WTC11 (cell line): ENCODE measurements at regions not wholly inside any gene's neighbourhood (a gene's known extent, or its start where the extent isn't known, plus 50 kb on each side); places are given as distances from the start of the nearest gene placed in this dataset.

Experiments used
- ATAC-seq: fragments of 200-7000 bp; cut with Tn5 transposase; 2 replicates; pipeline ENCODE4 v1.10.0; 2021; ENCODE audit warnings: mild to moderate bottlenecking, moderate library complexity
- CTCF ChIA-PET: fragments of 300-600 bp; sonication (Branson Sonifier 250); formaldehyde crosslinking; loops from one replicate; lab custom pipeline; 2021; ENCODE audit warnings: antibody characterized with exemption; lab: Charles Lee
- POLR2A ChIA-PET: fragments of 350-600 bp; sonication (Branson Sonifier 250); formaldehyde crosslinking; loops from one replicate; lab custom pipeline; 2021; ENCODE audit warnings: antibody characterized with exemption; lab: Charles Lee
- DNase-seq: peaks from one replicate; pipeline ENCODE4 v3.0.0; 2021; ENCODE audit warnings: low spot score
- H3K27ac Mint-ChIP-seq: 2 replicates; pipeline ENCODE4 v1.8.0; 2021; ENCODE audit warnings: mixed read lengths
- H3K27me3 Mint-ChIP-seq: 2 replicates; pipeline ENCODE4 v1.8.0; 2021; ENCODE audit warnings: low read depth, mild to moderate bottlenecking, moderate library complexity, mixed read lengths
- H3K36me3 Mint-ChIP-seq: 2 replicates; pipeline ENCODE4 v1.8.0; 2021; ENCODE audit warnings: mixed read lengths
- H3K4me1 Mint-ChIP-seq: 2 replicates; pipeline ENCODE4 v1.8.0; 2022; ENCODE audit warnings: mixed read lengths
- H3K4me3 Mint-ChIP-seq: 2 replicates; pipeline ENCODE4 v1.8.0; 2021; ENCODE audit warnings: mild to moderate bottlenecking, moderate library complexity, mixed read lengths
- H3K9me3 Mint-ChIP-seq: 2 replicates; pipeline ENCODE4 v1.8.0; 2021; ENCODE audit warnings: mixed read lengths
- AR ChIP-seq: fragments of 250-450 bp; sonication (Bioruptor Pico); IDR thresholded peaks from 2 replicates; pipeline ENCODE4 v1.9.0; 2021; ENCODE audit warnings: mild to moderate bottlenecking
- ATF2 ChIP-seq: sonication (generic); formaldehyde crosslinking; IDR thresholded peaks from 2 replicates; pipeline ENCODE4 v1.8.1; 2022; ENCODE audit warnings: low read depth, missing genetic modification reagents, borderline replicate concordance
- E2F5 ChIP-seq: sonication (generic); formaldehyde crosslinking; IDR thresholded peaks from 2 replicates; pipeline ENCODE4 v1.8.1; 2022; ENCODE audit warnings: mild to moderate bottlenecking, moderate library complexity, missing genetic modification reagents
- ELF4 ChIP-seq: sonication (generic); formaldehyde crosslinking; IDR thresholded peaks from 2 replicates; pipeline ENCODE4 v1.8.1; 2022; ENCODE audit warnings: low read depth, mild to moderate bottlenecking, moderate library complexity, missing genetic modification reagents
- ETV6 ChIP-seq: sonication (generic); formaldehyde crosslinking; IDR thresholded peaks from 2 replicates; pipeline ENCODE4 v1.8.1; 2022; ENCODE audit warnings: mild to moderate bottlenecking, missing genetic modification reagents
- FOXP4 ChIP-seq: sonication (generic); formaldehyde crosslinking; IDR thresholded peaks from 2 replicates; pipeline ENCODE4 v1.8.0; 2022; ENCODE audit warnings: mild to moderate bottlenecking, missing genetic modification reagents
- JAZF1 ChIP-seq: fragments of 250-450 bp; sonication (Bioruptor Pico); IDR thresholded peaks from 2 replicates; pipeline ENCODE4 v1.9.0; 2021; ENCODE audit warnings: moderate library complexity, mild to moderate bottlenecking, inconsistent platforms
- KAT7 ChIP-seq: sonication (generic); formaldehyde crosslinking; IDR thresholded peaks from 2 replicates; pipeline ENCODE4 v1.8.1; 2023; ENCODE audit warnings: missing genetic modification reagents, mild to moderate bottlenecking, borderline replicate concordance
- PRRX2 ChIP-seq: fragments of 250-450 bp; sonication (Bioruptor Pico); IDR thresholded peaks from 2 replicates; pipeline ENCODE4 v1.8.0; 2021; ENCODE audit warnings: mild to moderate bottlenecking
- TCF7 ChIP-seq: sonication (generic); formaldehyde crosslinking; IDR thresholded peaks from 2 replicates; pipeline ENCODE4 v1.8.0; 2022; ENCODE audit warnings: mild to moderate bottlenecking, low read depth, missing genetic modification reagents, moderate library complexity
- ZNF121 ChIP-seq: sonication (generic); formaldehyde crosslinking; IDR thresholded peaks from 2 replicates; pipeline ENCODE4 v1.8.0; 2023; ENCODE audit warnings: missing genetic modification reagents
- ZNF423 ChIP-seq: fragments of 250-450 bp; sonication (Bioruptor Pico); IDR thresholded peaks from 2 replicates; pipeline ENCODE4 v2.1.2; 2022; ENCODE audit warnings: mild to moderate bottlenecking, moderate library complexity
- ZNF512 ChIP-seq: sonication (generic); formaldehyde crosslinking; IDR thresholded peaks from 2 replicates; pipeline ENCODE4 v1.8.1; 2022; ENCODE audit warnings: missing genetic modification reagents, borderline replicate concordance
- TF ChIP-seq, protein P1 (sequence below): sonication (generic); formaldehyde crosslinking; IDR thresholded peaks from 2 replicates; pipeline ENCODE4 v1.8.0; 2022; ENCODE audit warnings: missing genetic modification reagents
- TF ChIP-seq, protein P2 (sequence below): fragments of 250-450 bp; sonication (Bioruptor Pico); IDR thresholded peaks from 2 replicates; pipeline ENCODE4 v1.9.0; 2021; ENCODE audit warnings: moderate library complexity, mild to moderate bottlenecking, inconsistent platforms, borderline replicate concordance

DNA sequence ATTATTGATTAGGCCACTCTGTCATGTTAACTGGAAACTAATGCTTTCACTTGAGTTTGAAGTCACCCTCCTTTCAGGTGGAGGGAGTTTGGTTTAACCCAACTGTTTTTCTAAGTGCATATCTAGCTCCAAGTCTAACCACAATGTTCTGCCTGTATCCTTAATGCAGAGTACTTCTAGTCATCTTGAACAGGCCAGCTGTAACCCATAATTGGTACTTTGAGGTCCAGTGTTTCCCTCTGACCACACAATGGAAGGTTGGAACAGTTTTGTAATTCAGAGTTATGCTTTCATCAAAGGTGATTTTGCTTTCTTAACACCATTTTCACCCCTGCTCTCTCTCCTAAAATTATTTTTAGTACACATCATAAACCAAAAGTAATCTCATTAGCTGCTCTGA lies 237.2 kb upstream of the DCN start:
- DNase-seq = no peak
- Mint-ChIP-seq H3K27me3 (no peaks in the 10 kb centered on the region; the same call in 1 of the 2 replicates), H3K36me3 (no peaks in the 10 kb centered on the region), H3K4me1 (peaks cover 28% of the 10 kb centered on the region), H3K27ac (no peak overlapping the region), H3K4me3 (no peak overlapping the region)
- no peak for ATAC-seq
- CTCF ChIA-PET = no interaction called here
- POLR2A ChIA-PET = no interaction called here
- no peak for TF ChIP-seq JAZF1 (CRISPR knock-in tag)
- no peak for TF ChIP-seq ZNF121 (CRISPR knock-in tag)
- no peak for TF ChIP-seq TCF7
- TF ChIP-seq ELF4 = no peak
- TF ChIP-seq PRRX2 (CRISPR knock-in tag) = no peak
- no peak for TF ChIP-seq FOXP4
- TF ChIP-seq, all 79 proteins: peak for 0
- peaks cover 7% of the 10 kb centered on the region; the same call in 1 of the 2 replicates for H3K9me3 Mint-ChIP-seq

DNA sequence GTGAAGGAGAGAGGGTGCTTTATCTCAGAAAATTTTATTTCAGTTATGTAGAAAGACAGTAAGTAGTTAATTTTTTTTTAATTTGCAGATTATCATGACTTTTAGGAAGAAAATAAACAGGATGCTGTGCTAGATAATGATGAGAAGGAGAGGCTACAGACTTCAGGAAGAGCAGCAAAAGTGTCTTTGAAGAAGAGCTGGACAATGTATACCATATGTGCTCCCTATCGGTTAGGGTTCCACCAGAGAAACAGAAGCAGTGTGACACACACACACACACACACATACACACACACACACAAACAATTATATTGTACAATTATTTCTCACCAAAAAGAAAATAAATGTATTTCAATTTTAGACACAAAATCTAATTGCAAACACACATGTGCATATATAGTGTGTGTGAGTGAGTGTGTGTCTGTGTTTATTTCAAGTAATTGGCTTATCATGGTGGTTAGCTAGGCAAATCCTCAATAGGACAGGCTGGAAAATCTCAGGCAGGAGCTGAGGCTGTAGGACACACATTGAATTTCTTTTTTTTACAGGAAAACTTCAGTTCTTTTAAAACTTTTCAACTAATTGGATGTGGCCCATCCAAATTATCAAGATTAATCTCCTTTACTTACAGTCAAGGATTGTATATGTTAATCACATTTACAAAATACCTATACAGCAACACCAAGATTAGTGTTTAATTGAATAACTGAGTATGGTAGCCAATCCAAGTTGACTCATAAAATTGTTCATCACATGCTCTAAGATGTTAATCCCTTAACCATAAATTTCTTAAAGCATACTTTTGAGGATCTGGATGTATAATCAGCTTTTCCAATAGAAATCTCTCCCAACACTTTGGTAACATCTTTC lies 235.8 kb upstream of the DCN start:
- H3K27ac Mint-ChIP-seq = no peak overlapping the region
- no peaks in the 10 kb centered on the region for H3K36me3 Mint-ChIP-seq
- ChIA-PET CTCF (no interaction called here), POLR2A (no interaction called here)
- ATAC-seq (no peak), DNase-seq (no peak)
- no peak overlapping the region for H3K4me3 Mint-ChIP-seq
- no peaks in the 10 kb centered on the region; the same call in 1 of the 2 replicates for H3K27me3 Mint-ChIP-seq
- H3K9me3 Mint-ChIP-seq = peaks cover 7% of the 10 kb centered on the region; the same call in 1 of the 2 replicates
- peaks cover 32% of the 10 kb centered on the region for H3K4me1 Mint-ChIP-seq
- TF ChIP-seq KAT7 (CRISPR knock-in tag) = no peak
- TF ChIP-seq, protein P1, sequence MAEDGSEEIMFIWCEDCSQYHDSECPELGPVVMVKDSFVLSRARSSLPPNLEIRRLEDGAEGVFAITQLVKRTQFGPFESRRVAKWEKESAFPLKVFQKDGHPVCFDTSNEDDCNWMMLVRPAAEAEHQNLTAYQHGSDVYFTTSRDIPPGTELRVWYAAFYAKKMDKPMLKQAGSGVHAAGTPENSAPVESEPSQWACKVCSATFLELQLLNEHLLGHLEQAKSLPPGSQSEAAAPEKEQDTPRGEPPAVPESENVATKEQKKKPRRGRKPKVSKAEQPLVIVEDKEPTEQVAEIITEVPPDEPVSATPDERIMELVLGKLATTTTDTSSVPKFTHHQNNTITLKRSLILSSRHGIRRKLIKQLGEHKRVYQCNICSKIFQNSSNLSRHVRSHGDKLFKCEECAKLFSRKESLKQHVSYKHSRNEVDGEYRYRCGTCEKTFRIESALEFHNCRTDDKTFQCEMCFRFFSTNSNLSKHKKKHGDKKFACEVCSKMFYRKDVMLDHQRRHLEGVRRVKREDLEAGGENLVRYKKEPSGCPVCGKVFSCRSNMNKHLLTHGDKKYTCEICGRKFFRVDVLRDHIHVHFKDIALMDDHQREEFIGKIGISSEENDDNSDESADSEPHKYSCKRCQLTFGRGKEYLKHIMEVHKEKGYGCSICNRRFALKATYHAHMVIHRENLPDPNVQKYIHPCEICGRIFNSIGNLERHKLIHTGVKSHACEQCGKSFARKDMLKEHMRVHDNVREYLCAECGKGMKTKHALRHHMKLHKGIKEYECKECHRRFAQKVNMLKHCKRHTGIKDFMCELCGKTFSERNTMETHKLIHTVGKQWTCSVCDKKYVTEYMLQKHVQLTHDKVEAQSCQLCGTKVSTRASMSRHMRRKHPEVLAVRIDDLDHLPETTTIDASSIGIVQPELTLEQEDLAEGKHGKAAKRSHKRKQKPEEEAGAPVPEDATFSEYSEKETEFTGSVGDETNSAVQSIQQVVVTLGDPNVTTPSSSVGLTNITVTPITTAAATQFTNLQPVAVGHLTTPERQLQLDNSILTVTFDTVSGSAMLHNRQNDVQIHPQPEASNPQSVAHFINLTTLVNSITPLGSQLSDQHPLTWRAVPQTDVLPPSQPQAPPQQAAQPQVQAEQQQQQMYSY (CRISPR knock-in tag) = no peak

- no peak for DNase-seq
- Mint-ChIP-seq H3K4me3 (no peak overlapping the region), H3K36me3 (no peaks in the 10 kb centered on the region), H3K9me3 (peaks cover 7% of the 10 kb centered on the region; the same call in 1 of the 2 replicates), H3K4me1 (peaks cover 26% of the 10 kb centered on the region), H3K27ac (no peak overlapping the region), H3K27me3 (no peaks in the 10 kb centered on the region; the same call in 1 of the 2 replicates)
- ChIA-PET CTCF (no interaction called here), POLR2A (no interaction called here)
- no peak for ATAC-seq
- no peak for TF ChIP-seq ZNF423
- TF ChIP-seq AR = no peak
- TF ChIP-seq ZNF512 (CRISPR knock-in tag) = no peak
- TF ChIP-seq ATF2 (CRISPR knock-in tag) = no peak
- TF ChIP-seq JAZF1 (CRISPR knock-in tag) = no peak
- TF ChIP-seq, protein P2, sequence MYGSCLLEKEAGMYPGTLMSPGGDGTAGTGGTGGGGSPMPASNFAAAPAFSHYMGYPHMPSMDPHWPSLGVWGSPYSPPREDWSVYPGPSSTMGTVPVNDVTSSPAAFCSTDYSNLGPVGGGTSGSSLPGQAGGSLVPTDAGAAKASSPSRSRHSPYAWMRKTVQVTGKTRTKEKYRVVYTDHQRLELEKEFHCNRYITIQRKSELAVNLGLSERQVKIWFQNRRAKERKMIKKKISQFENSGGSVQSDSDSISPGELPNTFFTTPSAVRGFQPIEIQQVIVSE (CRISPR knock-in tag) = no peak
- no peak for TF ChIP-seq E2F5 (CRISPR knock-in tag)
- no peak for TF ChIP-seq ETV6 (CRISPR knock-in tag)
Observed at GRCh38 chr12:91417650-91418049, 235.0 kb upstream of the DCN start.
